Glomerular endothelial cell (primary cell): ENCODE measurements at regions not wholly inside any gene's neighbourhood (a gene's known extent, or its start where the extent isn't known, plus 50 kb on each side); places are given as distances from the start of the nearest gene placed in this dataset.
"Not testable (repeated sequence)": the region's sequence is repeated elsewhere in the genome, so short reads cannot be mapped to it uniquely, and the experiment has no call there.

ENCODE experiments used
- DNase-seq: peaks from one replicate; pipeline ENCODE4 v3.0.0-alpha.2; 2011; ENCODE audit warnings: low read depth, low spot score; ENCODE audit errors: extremely low read depth

- DNase-seq, result no peak
Measured at GRCh38 chr3:104281713-104282112, 1085.0 kb upstream of the ALCAM start.

- no peak for DNase-seq
Measured at GRCh38 chr3:104286645-104287044, 1080.1 kb upstream of the ALCAM start.

GRCh38 chr3:104291437-104291851, 1075.3 kb upstream of the ALCAM start:
- DNase-seq, result no peak

GRCh38 chr3:104291878-104292277, 1074.8 kb upstream of the ALCAM start:
- DNase-seq, result no peak

- DNase-seq, result no peak
Measured at GRCh38 chr3:104297617-104298016, 1069.1 kb upstream of the ALCAM start.

GRCh38 chr3:104298662-104299061, 1068.0 kb upstream of the ALCAM start:
- DNase-seq, result no peak

GRCh38 chr3:104316118-104316517, 1050.6 kb upstream of the ALCAM start:
- DNase-seq, result no peak

- DNase-seq, result no peak
Measured at GRCh38 chr3:104323226-104323625, 1043.5 kb upstream of the ALCAM start.

GRCh38 chr3:104347291-104347690, 1019.4 kb upstream of the ALCAM start:
- DNase-seq, result no peak

- DNase-seq, result no peak
Measured at GRCh38 chr3:104349836-104350235, 1016.9 kb upstream of the ALCAM start.

GRCh38 chr3:104353951-104354350, 1012.8 kb upstream of the ALCAM start:
- no peak for DNase-seq

GRCh38 chr3:104359546-104359945, 1007.2 kb upstream of the ALCAM start:
- DNase-seq, result no peak

- no peak for DNase-seq
Measured at GRCh38 chr3:104360038-104360437, 1006.7 kb upstream of the ALCAM start.

- not testable (repeated sequence) for DNase-seq
Measured at GRCh38 chr3:104361748-104362147, 1005.0 kb upstream of the ALCAM start.

- no peak for DNase-seq
Measured at GRCh38 chr3:104362319-104362718, 1004.4 kb upstream of the ALCAM start.

GRCh38 chr3:104367000-104367399, 999.7 kb upstream of the ALCAM start:
- DNase-seq, result no peak

GRCh38 chr3:104368760-104369159, 997.9 kb upstream of the ALCAM start:
- DNase-seq, result no peak

GRCh38 chr3:104385421-104385820, 981.3 kb upstream of the ALCAM start:
- no peak for DNase-seq

- no peak for DNase-seq
Measured at GRCh38 chr3:104388619-104389018, 978.1 kb upstream of the ALCAM start.

- DNase-seq, result no peak
Measured at GRCh38 chr3:104392327-104392726, 974.4 kb upstream of the ALCAM start.

- no peak for DNase-seq
Measured at GRCh38 chr3:104396974-104397669, 969.6 kb upstream of the ALCAM start.

GRCh38 chr3:104397713-104398112, 969.0 kb upstream of the ALCAM start:
- DNase-seq, result no peak

- DNase-seq, result no peak
Measured at GRCh38 chr3:104402902-104403301, 963.8 kb upstream of the ALCAM start.
